Tibial nerve (tissue), 4 donors: ENCODE measurements at regions not wholly inside any gene's neighbourhood (a gene's known extent, or its start where the extent isn't known, plus 50 kb on each side); places are given as distances from the start of the nearest gene placed in this dataset.

Source experiments
- EP300 ChIP-seq, 2 donors: sonication (generic); formaldehyde crosslinking; IDR thresholded peaks; one replicate each; pipeline ENCODE4 v1.6.1; 2017; ENCODE audit warnings: antibody characterized with exemption in 2 of 2, mild to moderate bottlenecking in 1 of 2
- TF ChIP-seq, protein P1 (sequence below), 5 experiments: fragments of 200-600 bp in 3 of 5; fragments of 450-650 bp in 2 of 5; sonication (generic) in 3 of 5; IDR thresholded peaks; one replicate each; pipeline ENCODE4 v1.5.1; 2016 to 2019; ENCODE audit warnings: antibody characterized with exemption in 5 of 5, mild to moderate bottlenecking in 3 of 5, moderate library complexity in 2 of 5

- TF ChIP-seq, protein P1, sequence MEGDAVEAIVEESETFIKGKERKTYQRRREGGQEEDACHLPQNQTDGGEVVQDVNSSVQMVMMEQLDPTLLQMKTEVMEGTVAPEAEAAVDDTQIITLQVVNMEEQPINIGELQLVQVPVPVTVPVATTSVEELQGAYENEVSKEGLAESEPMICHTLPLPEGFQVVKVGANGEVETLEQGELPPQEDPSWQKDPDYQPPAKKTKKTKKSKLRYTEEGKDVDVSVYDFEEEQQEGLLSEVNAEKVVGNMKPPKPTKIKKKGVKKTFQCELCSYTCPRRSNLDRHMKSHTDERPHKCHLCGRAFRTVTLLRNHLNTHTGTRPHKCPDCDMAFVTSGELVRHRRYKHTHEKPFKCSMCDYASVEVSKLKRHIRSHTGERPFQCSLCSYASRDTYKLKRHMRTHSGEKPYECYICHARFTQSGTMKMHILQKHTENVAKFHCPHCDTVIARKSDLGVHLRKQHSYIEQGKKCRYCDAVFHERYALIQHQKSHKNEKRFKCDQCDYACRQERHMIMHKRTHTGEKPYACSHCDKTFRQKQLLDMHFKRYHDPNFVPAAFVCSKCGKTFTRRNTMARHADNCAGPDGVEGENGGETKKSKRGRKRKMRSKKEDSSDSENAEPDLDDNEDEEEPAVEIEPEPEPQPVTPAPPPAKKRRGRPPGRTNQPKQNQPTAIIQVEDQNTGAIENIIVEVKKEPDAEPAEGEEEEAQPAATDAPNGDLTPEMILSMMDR (IDR thresholded peaks at IDR 0.05), result no peak
- no peak for TF ChIP-seq EP300 (IDR thresholded peaks at IDR 0.05)
These were observed 224.3 kb upstream of the MAP3K1 start for GRCh38 chr5:56591081-56591480.
